BLaER1 (cell line): ENCODE measurements at regions not wholly inside any gene's neighbourhood (a gene's known extent, or its start where the extent isn't known, plus 50 kb on each side); places are given as distances from the start of the nearest gene placed in this dataset.
"Not testable (repeated sequence)": the region's sequence is repeated elsewhere in the genome, so short reads cannot be mapped to it uniquely, and the experiment has no call there.

Experiments used
- H3K27ac ChIP-seq: shearing (Covaris generic); formaldehyde crosslinking; 2 replicates; pipeline ENCODE4 v1.8.1; 2022
- H3K27me3 ChIP-seq: shearing (Covaris generic); formaldehyde crosslinking; 2 replicates; pipeline ENCODE4 v1.8.1; 2022
- H3K36me3 ChIP-seq: shearing (Covaris generic); formaldehyde crosslinking; 2 replicates; pipeline ENCODE4 v1.8.1; 2022
- H3K4me1 ChIP-seq: shearing (Covaris generic); formaldehyde crosslinking; 2 replicates; pipeline ENCODE4 v1.8.1; 2022
- H3K4me2 ChIP-seq: shearing (Covaris generic); formaldehyde crosslinking; 2 replicates; pipeline ENCODE4 v1.8.1; 2022
- H3K4me3 ChIP-seq: shearing (Covaris generic); formaldehyde crosslinking; 2 replicates; pipeline ENCODE4 v1.8.1; 2022
- H3K9ac ChIP-seq: shearing (Covaris generic); formaldehyde crosslinking; 2 replicates; pipeline ENCODE4 v1.8.1; 2022
- H3K9me3 ChIP-seq: shearing (Covaris generic); formaldehyde crosslinking; 2 replicates; pipeline ENCODE4 v1.8.1; 2022
- H4K20me1 ChIP-seq: shearing (Covaris generic); formaldehyde crosslinking; 2 replicates; pipeline ENCODE4 v1.8.1; 2022
- Cebpa-rat ChIP-seq: shearing (Covaris generic); IDR thresholded peaks from 2 replicates; pipeline ENCODE4 v1.8.1; 2022

GRCh38 chr7:149334930-149335329, 72.9 kb downstream of the ZNF783 start:
- Histone ChIP-seq H3K9ac (no peak overlapping the region), H4K20me1 (no peaks in the 10 kb centered on the region), H3K4me2 (no peak overlapping the region), H3K4me1 (no peaks in the 10 kb centered on the region), H3K27ac (no peak overlapping the region), H3K36me3 (no peaks in the 10 kb centered on the region), H3K9me3 (peaks cover 15% of the 10 kb centered on the region), H3K27me3 (no peaks in the 10 kb centered on the region), H3K4me3 (no peak overlapping the region)
- no peak for TF ChIP-seq Cebpa-rat

GRCh38 chr7:149348758-149349369, 86.9 kb downstream of the ZNF783 start:
- H3K4me1 ChIP-seq, result no peaks in the 10 kb centered on the region
- no peak for TF ChIP-seq Cebpa-rat
- no peaks in the 10 kb centered on the region for H3K36me3 ChIP-seq
- H3K27me3 ChIP-seq, result no peaks in the 10 kb centered on the region
- no peak overlapping the region for H3K9ac ChIP-seq
- no peaks in the 10 kb centered on the region for H4K20me1 ChIP-seq
- H3K4me2 ChIP-seq, result no peak overlapping the region
- no peak overlapping the region for H3K27ac ChIP-seq
- no peak overlapping the region for H3K4me3 ChIP-seq
- H3K9me3 ChIP-seq, result peaks cover 55% of the 10 kb centered on the region

DNA sequence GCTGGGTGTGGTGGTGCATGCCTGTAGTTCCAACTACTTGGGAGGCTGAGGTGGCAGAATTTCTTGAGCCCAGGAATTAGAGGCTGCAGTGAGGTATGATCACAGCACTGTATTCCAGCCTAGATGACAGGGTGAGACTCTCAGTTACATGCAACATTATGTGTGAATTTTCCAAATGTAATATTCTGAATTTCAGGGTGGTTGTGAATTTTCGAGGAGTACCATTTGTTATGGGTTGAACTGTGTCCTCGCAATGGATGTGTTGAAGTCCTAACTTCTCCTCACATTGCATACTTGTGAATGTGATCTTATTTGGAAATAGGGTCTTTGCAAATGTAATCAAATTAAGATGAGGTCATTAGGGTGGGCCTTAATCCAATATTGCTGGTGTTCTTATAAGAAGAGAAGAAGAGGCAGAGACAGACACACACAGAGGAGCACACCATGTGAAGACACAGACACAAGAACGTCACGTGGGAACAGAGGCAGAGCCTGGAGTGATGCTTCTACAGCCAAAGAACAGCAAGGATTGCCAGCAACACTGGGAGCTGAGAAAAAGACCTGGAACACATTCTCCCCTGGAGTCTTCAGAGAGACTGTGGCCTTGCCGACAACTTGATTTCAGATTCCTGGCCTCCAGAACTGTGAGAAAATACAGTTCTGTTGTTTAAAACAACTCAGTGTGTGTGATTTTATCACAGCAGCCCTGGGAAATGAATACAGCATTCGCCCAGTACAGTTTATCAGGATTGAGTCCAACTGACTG, 91.9 kb downstream of the ZNF783 start:
- no peaks in the 10 kb centered on the region for H3K36me3 ChIP-seq
- no peak overlapping the region for H3K4me3 ChIP-seq
- H3K9ac ChIP-seq, result no peak overlapping the region
- no peaks in the 10 kb centered on the region for H3K27me3 ChIP-seq
- no peak for TF ChIP-seq Cebpa-rat
- no peak overlapping the region for H3K27ac ChIP-seq
- H4K20me1 ChIP-seq, result no peaks in the 10 kb centered on the region
- H3K4me1 ChIP-seq, result no peaks in the 10 kb centered on the region
- no peak overlapping the region for H3K4me2 ChIP-seq
- peaks cover 40% of the 10 kb centered on the region for H3K9me3 ChIP-seq

- H3K4me3 ChIP-seq, H3K36me3 ChIP-seq, H3K4me1 ChIP-seq, H3K27me3 ChIP-seq, H3K9ac ChIP-seq, H3K4me2 ChIP-seq, H3K27ac ChIP-seq, H4K20me1 ChIP-seq: not testable (repeated sequence)
- peaks cover 38% of the 10 kb centered on the region for H3K9me3 ChIP-seq
Observed at GRCh38 chr7:149355035-149355389, 93.0 kb downstream of the ZNF783 start.

- Histone ChIP-seq H3K36me3 (no peaks in the 10 kb centered on the region), H3K9ac (no peak overlapping the region), H3K4me3 (no peak overlapping the region), H4K20me1 (no peaks in the 10 kb centered on the region), H3K4me1 (no peaks in the 10 kb centered on the region), H3K4me2 (no peak overlapping the region), H3K27me3 (no peaks in the 10 kb centered on the region), H3K9me3 (peaks cover 33% of the 10 kb centered on the region), H3K27ac (no peak overlapping the region)
- TF ChIP-seq Cebpa-rat, result no peak
Observed at GRCh38 chr7:149355390-149356048, 93.5 kb downstream of the ZNF783 start.

GRCh38 chr7:149362696-149363095, 98.2 kb downstream of the ZNF777 start:
- Histone ChIP-seq H3K4me3 (no peak overlapping the region), H3K27ac (no peak overlapping the region), H3K9ac (no peak overlapping the region), H3K4me1 (no peaks in the 10 kb centered on the region), H3K36me3 (no peaks in the 10 kb centered on the region), H3K9me3 (peaks cover 30% of the 10 kb centered on the region), H3K27me3 (no peaks in the 10 kb centered on the region), H3K4me2 (no peak overlapping the region), H4K20me1 (no peaks in the 10 kb centered on the region)
- no peak for TF ChIP-seq Cebpa-rat

DNA sequence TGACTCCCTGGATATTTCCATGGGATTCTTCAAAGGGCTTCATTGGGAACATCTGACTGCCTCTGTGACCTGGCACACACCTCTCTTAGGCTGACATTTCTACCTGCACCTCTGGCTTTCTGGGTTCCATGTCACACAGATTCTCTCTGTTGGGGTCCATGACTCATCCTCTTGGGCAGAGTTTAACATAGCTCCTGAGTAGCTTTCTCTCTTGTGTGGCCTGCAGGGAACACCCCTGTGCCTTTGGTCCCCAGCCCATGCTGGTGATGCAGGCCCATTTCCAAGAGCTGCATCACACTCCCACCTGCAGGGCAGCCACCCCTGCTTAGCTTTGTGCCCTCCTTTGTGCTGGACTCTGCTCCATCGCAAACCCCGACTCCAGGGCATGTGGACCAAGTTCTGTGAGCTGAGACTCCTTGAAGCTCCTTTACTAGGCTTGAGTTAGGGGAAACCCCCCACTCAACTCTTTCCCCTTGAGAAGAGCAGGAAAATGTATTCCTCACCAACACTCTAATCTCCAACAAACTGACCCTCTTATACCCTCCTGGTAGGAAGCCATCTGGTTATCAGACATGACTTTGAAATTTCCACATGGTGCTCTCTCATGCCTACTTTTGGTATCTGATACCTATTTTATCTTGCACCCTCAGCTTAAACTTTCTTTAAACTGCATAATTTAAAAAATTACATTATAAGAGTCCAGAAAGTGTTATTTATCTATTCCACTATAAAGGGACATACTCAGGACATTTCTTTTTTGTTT, 93.3 kb downstream of the ZNF777 start:
- H3K27me3 ChIP-seq, result no peaks in the 10 kb centered on the region
- no peak for TF ChIP-seq Cebpa-rat
- no peak overlapping the region for H3K4me3 ChIP-seq
- no peaks in the 10 kb centered on the region for H3K36me3 ChIP-seq
- no peak overlapping the region for H3K4me2 ChIP-seq
- H3K9ac ChIP-seq, result no peak overlapping the region
- H4K20me1 ChIP-seq, result no peaks in the 10 kb centered on the region
- H3K27ac ChIP-seq, result no peak overlapping the region
- peaks cover 29% of the 10 kb centered on the region for H3K9me3 ChIP-seq
- H3K4me1 ChIP-seq, result no peaks in the 10 kb centered on the region

- H3K27me3 ChIP-seq, result no peaks in the 10 kb centered on the region
- H3K36me3 ChIP-seq, result 0 out of 2 replicates have a peak, but pooled peaks cover 5% of the 10 kb centered on the region
- H3K4me1 ChIP-seq, result no peaks in the 10 kb centered on the region
- no peak overlapping the region for H3K27ac ChIP-seq
- H3K9ac ChIP-seq, result no peak overlapping the region
- H4K20me1 ChIP-seq, result no peaks in the 10 kb centered on the region
- H3K9me3 ChIP-seq, result peaks cover 48% of the 10 kb centered on the region
- H3K4me2 ChIP-seq, result no peak overlapping the region
- H3K4me3 ChIP-seq, result no peak overlapping the region
- TF ChIP-seq Cebpa-rat, result no peak
Observed at GRCh38 chr7:149369497-149369896, 91.4 kb downstream of the ZNF777 start.

DNA sequence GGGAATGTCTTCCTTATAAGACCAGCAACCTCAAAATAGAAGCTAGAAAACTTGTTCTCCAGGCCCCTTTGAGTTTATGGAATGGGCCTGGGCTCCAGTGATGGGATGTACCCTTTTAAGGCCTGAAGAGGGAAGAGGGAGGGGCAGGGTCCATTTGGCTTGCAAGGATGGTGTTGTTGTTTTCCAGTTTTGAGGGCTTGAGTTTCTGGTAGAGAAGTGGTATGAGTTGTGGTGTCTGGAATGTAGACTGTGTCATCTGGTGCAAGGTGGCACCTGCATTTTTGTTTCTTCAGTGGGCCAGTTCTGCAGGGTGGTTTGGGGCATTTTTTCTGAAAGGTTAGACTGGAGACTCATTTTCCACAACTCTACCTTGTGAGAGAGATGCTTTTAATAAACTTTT, 90.1 kb downstream of the ZNF777 start:
- Histone ChIP-seq H3K4me3 (no peak overlapping the region), H3K36me3 (0 out of 2 replicates have a peak, but pooled peaks cover 5% of the 10 kb centered on the region), H4K20me1 (no peaks in the 10 kb centered on the region), H3K4me2 (no peak overlapping the region), H3K27me3 (no peaks in the 10 kb centered on the region), H3K9me3 (peaks cover 41% of the 10 kb centered on the region), H3K4me1 (no peaks in the 10 kb centered on the region), H3K9ac (no peak overlapping the region), H3K27ac (no peak overlapping the region)
- TF ChIP-seq Cebpa-rat, result no peak

GRCh38 chr7:149373089-149373488, 87.8 kb downstream of the ZNF777 start:
- H3K27ac ChIP-seq, result no peak overlapping the region
- 0 out of 2 replicates have a peak, but pooled peaks cover 5% of the 10 kb centered on the region for H3K36me3 ChIP-seq
- no peak overlapping the region for H3K4me2 ChIP-seq
- H3K9me3 ChIP-seq, result peaks cover 48% of the 10 kb centered on the region
- H3K27me3 ChIP-seq, result no peaks in the 10 kb centered on the region
- no peaks in the 10 kb centered on the region for H3K4me1 ChIP-seq
- no peak for TF ChIP-seq Cebpa-rat
- H4K20me1 ChIP-seq, result no peaks in the 10 kb centered on the region
- no peak overlapping the region for H3K9ac ChIP-seq
- H3K4me3 ChIP-seq, result no peak overlapping the region
